ENCODE measurements at regions not wholly inside any gene's neighbourhood (a gene's known extent, or its start where the extent isn't known, plus 50 kb on each side); places are given as distances from the start of the nearest gene placed in this dataset.
"Not testable (repeated sequence)": the region's sequence is repeated elsewhere in the genome, so short reads cannot be mapped to it uniquely, and the experiment has no call there.

- H3K36me3 ChIP-seq, result no peaks in the 10 kb centered on the region
- DNase-seq, result no peak
- H3K4me3 ChIP-seq, result no peak overlapping the region
- no peaks in the 10 kb centered on the region for H3K9me3 ChIP-seq
- no peaks in the 10 kb centered on the region for H3K27me3 ChIP-seq
Measured at GRCh38 chr15:88990185-88990679, 77.1 kb upstream of the MFGE8 start.

GRCh38 chr15:88992216-88992615 lies 79.0 kb upstream of the MFGE8 start:
- DNase-seq, result no peak

GRCh38 chr15:88992912-88993376 lies 79.8 kb upstream of the MFGE8 start:
- Histone ChIP-seq H3K9me3 (no peaks in the 10 kb centered on the region), H3K4me3 (no peak overlapping the region), H3K36me3 (no peaks in the 10 kb centered on the region), H3K27me3 (no peaks in the 10 kb centered on the region)
- DNase-seq, result no peak

More at GRCh38 chr15:88992216-88992615, 79.0 kb upstream of the MFGE8 start:
- Histone ChIP-seq H3K27me3 (no peaks in the 10 kb centered on the region), H3K9me3 (no peaks in the 10 kb centered on the region), H3K4me3 (no peak overlapping the region), H3K36me3 (no peaks in the 10 kb centered on the region)

GRCh38 chr15:88993662-88994061 lies 80.5 kb upstream of the MFGE8 start:
- DNase-seq, result no peak
- Histone ChIP-seq H3K4me3 (no peak overlapping the region), H3K27me3 (no peaks in the 10 kb centered on the region), H3K9me3 (no peaks in the 10 kb centered on the region), H3K36me3 (no peaks in the 10 kb centered on the region)

GRCh38 chr15:88994286-88994685 lies 81.1 kb upstream of the MFGE8 start:
- Histone ChIP-seq H3K27me3 (no peaks in the 10 kb centered on the region), H3K36me3 (no peaks in the 10 kb centered on the region), H3K4me3 (no peak overlapping the region), H3K9me3 (no peaks in the 10 kb centered on the region)
- no peak for DNase-seq

- no peaks in the 10 kb centered on the region for H3K27me3 ChIP-seq
- no peak overlapping the region for H3K4me3 ChIP-seq
- no peaks in the 10 kb centered on the region for H3K36me3 ChIP-seq
- no peaks in the 10 kb centered on the region for H3K9me3 ChIP-seq
- DNase-seq, result no peak
Measured at GRCh38 chr15:88995449-88995848, 82.3 kb upstream of the MFGE8 start.

GRCh38 chr15:88997531-88997930 lies 84.4 kb upstream of the MFGE8 start:
- no peak for DNase-seq
- H3K27me3 ChIP-seq, result no peaks in the 10 kb centered on the region

GRCh38 chr15:88998980-88999713 lies 86.0 kb upstream of the MFGE8 start:
- H3K9me3 ChIP-seq, result no peaks in the 10 kb centered on the region
- no peaks in the 10 kb centered on the region for H3K36me3 ChIP-seq
- no peak for DNase-seq

More at GRCh38 chr15:88997531-88997930, 84.4 kb upstream of the MFGE8 start:
- H3K36me3 ChIP-seq, result no peaks in the 10 kb centered on the region
- no peak overlapping the region for H3K4me3 ChIP-seq
- H3K9me3 ChIP-seq, result no peaks in the 10 kb centered on the region

GRCh38 chr15:89001708-89002275 lies 86.5 kb upstream of the ABHD2 start:
- not testable (repeated sequence) for H3K4me3 ChIP-seq, DNase-seq, H3K36me3 ChIP-seq, H3K27me3 ChIP-seq, H3K9me3 ChIP-seq

More at GRCh38 chr15:88998980-88999713, 86.0 kb upstream of the MFGE8 start:
- no peak overlapping the region for H3K4me3 ChIP-seq
- no peaks in the 10 kb centered on the region for H3K27me3 ChIP-seq

- H3K4me3 ChIP-seq, result no peak overlapping the region
- peak; percentile 93 for DNase-seq
- no peaks in the 10 kb centered on the region for H3K9me3 ChIP-seq
- H3K27me3 ChIP-seq, result no peaks in the 10 kb centered on the region
- no peaks in the 10 kb centered on the region for H3K36me3 ChIP-seq
Measured at GRCh38 chr15:89002281-89002761, 85.9 kb upstream of the ABHD2 start.

- H3K27me3 ChIP-seq, result no peaks in the 10 kb centered on the region
- no peak overlapping the region for H3K4me3 ChIP-seq
- no peak for DNase-seq
- no peaks in the 10 kb centered on the region for H3K36me3 ChIP-seq
- H3K9me3 ChIP-seq, result no peaks in the 10 kb centered on the region
Measured at GRCh38 chr15:89002830-89003229, 85.4 kb upstream of the ABHD2 start.

- peak; percentile 17 for DNase-seq
- no peaks in the 10 kb centered on the region for H3K9me3 ChIP-seq
- H3K27me3 ChIP-seq, result no peaks in the 10 kb centered on the region
- no peak overlapping the region for H3K4me3 ChIP-seq
- H3K36me3 ChIP-seq, result no peaks in the 10 kb centered on the region
Measured at GRCh38 chr15:89003865-89004725, 84.2 kb upstream of the ABHD2 start.

- Histone ChIP-seq H3K4me3 (no peak overlapping the region), H3K36me3 (no peaks in the 10 kb centered on the region), H3K27me3 (no peaks in the 10 kb centered on the region), H3K9me3 (no peaks in the 10 kb centered on the region)
- DNase-seq, result no peak
Measured at GRCh38 chr15:89004726-89005030, 83.6 kb upstream of the ABHD2 start.

- H3K9me3 ChIP-seq, H3K27me3 ChIP-seq, DNase-seq, H3K36me3 ChIP-seq, H3K4me3 ChIP-seq: not testable (repeated sequence)
Measured at GRCh38 chr15:89007527-89007926, 80.7 kb upstream of the ABHD2 start.

GRCh38 chr15:89007989-89008388 lies 80.3 kb upstream of the ABHD2 start:
- H3K9me3 ChIP-seq, result no peaks in the 10 kb centered on the region
- DNase-seq, result no peak

GRCh38 chr15:89009080-89009479 lies 79.2 kb upstream of the ABHD2 start:
- no peaks in the 10 kb centered on the region for H3K9me3 ChIP-seq
- DNase-seq, result no peak
- no peaks in the 10 kb centered on the region for H3K36me3 ChIP-seq
- no peak overlapping the region for H3K4me3 ChIP-seq
- no peaks in the 10 kb centered on the region for H3K27me3 ChIP-seq

More at GRCh38 chr15:89007989-89008388, 80.3 kb upstream of the ABHD2 start:
- Histone ChIP-seq H3K36me3 (no peaks in the 10 kb centered on the region), H3K27me3 (no peaks in the 10 kb centered on the region), H3K4me3 (no peak overlapping the region)

Measured in MG63 (cell line).